HCT116 (cell line): ENCODE measurements at regions not wholly inside any gene's neighbourhood (a gene's known extent, or its start where the extent isn't known, plus 50 kb on each side); places are given as distances from the start of the nearest gene placed in this dataset.

ENCODE experiments used
- ATAC-seq: fragments of 200-7000 bp; cut with Tn5 transposase; 2 replicates; pipeline ENCODE4 v1.9.1; 2020; ENCODE audit warnings: mild to moderate bottlenecking, moderate library complexity
- BruUV-seq: library from RNA; stranded (reverse); fragments of 400-500 nt; replicated peaks from 2 replicates; lab custom pipeline; 2021; lab: Mats Ljungman, UMichigan
- CTCF ChIA-PET: fragments of 300-600 bp; sonication (Branson Sonifier 250); formaldehyde crosslinking; loops from one replicate; lab custom pipeline; 2021; ENCODE audit warnings: antibody characterized with exemption; lab: Charles Lee
- POLR2A ChIA-PET: fragments of 300-600, 350-600 bp; sonication (Branson Sonifier 250); formaldehyde crosslinking; loops from one replicate; lab custom pipeline; 2021; ENCODE audit warnings: antibody characterized with exemption; lab: Charles Lee
- RAD21 ChIA-PET, 2 experiments: fragments of 300-600 bp; sonication (Branson Sonifier 250); formaldehyde crosslinking; loops; one replicate each; lab custom pipeline; 2023; ENCODE audit warnings: low total read pairs in 2 of 2; ENCODE audit not compliant: uncharacterized antibody in 2 of 2, unreplicated experiment in 2 of 2, low non-redundant PET in 1 of 2; lab: Charles Lee
- DNase-seq: peaks from one replicate; pipeline ENCODE4 v3.0.0-alpha.2; 2010; ENCODE audit warnings: low read depth, low spot score
- H2AFZ ChIP-seq: fragments of 200-600 bp; shearing (Covaris generic), sonication (generic); 2 replicates; pipeline ENCODE4 v1.6.1; 2017; ENCODE audit warnings: low read depth, mixed run types, mixed read lengths, antibody characterized with exemption, low read length; ENCODE audit not compliant: poor library complexity, severe bottlenecking
- H3K27ac ChIP-seq: 2 replicates; pipeline ENCODE4 v1.5.1; 2012; ENCODE audit warnings: low read depth, low read length
- H3K27me3 ChIP-seq: fragments of 200-600 bp; sonication (generic); 2 replicates; pipeline ENCODE4 v1.6.1; 2016; ENCODE audit warnings: mixed run types, low read length, mixed read lengths; ENCODE audit not compliant: insufficient read depth
- H3K36me3 ChIP-seq, 2 experiments: fragments of 200-500 bp in 1 of 2; fragments of 200-600 bp in 1 of 2; sonication (Bioruptor generic) in 1 of 2; sonication (generic) in 1 of 2; 2 replicates each; pipeline versions ENCODE4 v1.5.1 to v1.6.1; 2014 to 2016; ENCODE audit warnings: low read length in 2 of 2, inconsistent platforms in 1 of 2, mixed read lengths in 1 of 2, mixed run types in 1 of 2; ENCODE audit not compliant: insufficient read depth in 2 of 2, control insufficient read depth in 1 of 2
- H3K4me1 ChIP-seq, 2 experiments: fragments of 200-600 bp in 1 of 2; sonication (generic) in 1 of 2; 2 replicates each; pipeline versions ENCODE4 v1.5.1 to v1.6.1; 2012 to 2017; ENCODE audit warnings: low read length in 2 of 2, inconsistent platforms in 1 of 2, mild to moderate bottlenecking in 1 of 2, mixed read lengths in 1 of 2, mixed run types in 1 of 2, moderate library complexity in 1 of 2; ENCODE audit not compliant: insufficient read depth in 2 of 2, control insufficient read depth in 1 of 2
- H3K4me2 ChIP-seq: fragments of 200-600 bp; sonication (generic); 2 replicates; pipeline ENCODE4 v1.6.1; 2017; ENCODE audit warnings: mixed run types, low read length, mixed read lengths
- H3K4me3 ChIP-seq, 2 experiments: fragments of 200-600 bp in 1 of 2; sonication (generic) in 1 of 2; replicated peaks in 1 of 2; 2 replicates each; pipeline ENCODE4 v1.5.1; 2011 to 2016; ENCODE audit warnings: low read length in 2 of 2, control low read depth in 1 of 2, low read depth in 1 of 2, mild to moderate bottlenecking in 1 of 2, mixed read lengths in 1 of 2, mixed run types in 1 of 2
- H3K79me2 ChIP-seq: fragments of 200-600 bp; sonication (generic); 2 replicates; pipeline ENCODE4 v1.6.1; 2017; ENCODE audit warnings: mild to moderate bottlenecking, mixed run types, low read length, moderate library complexity, mixed read lengths; ENCODE audit not compliant: insufficient read depth
- H3K9ac ChIP-seq: fragments of 200-600 bp; sonication (generic); 2 replicates; pipeline ENCODE4 v1.6.1; 2016; ENCODE audit warnings: low read length, mixed read lengths
- H3K9me2 ChIP-seq: fragments of 200-600 bp; sonication (generic), shearing (Covaris generic); 2 replicates; pipeline ENCODE4 v1.6.1; 2017; ENCODE audit warnings: mixed run types, mild to moderate bottlenecking, moderate library complexity; ENCODE audit not compliant: insufficient read depth
- H3K9me3 ChIP-seq, 2 experiments: fragments of 200-500 bp in 1 of 2; fragments of 200-600 bp in 1 of 2; sonication (Bioruptor generic) in 1 of 2; sonication (generic) in 1 of 2; 2 replicates each; pipeline ENCODE4 v1.6.1; 2014 to 2017; ENCODE audit warnings: low read length in 2 of 2, mixed read lengths in 2 of 2, inconsistent platforms in 1 of 2, low read depth in 1 of 2, mild to moderate bottlenecking in 1 of 2, mixed run types in 1 of 2, moderate library complexity in 1 of 2; ENCODE audit not compliant: control insufficient read depth in 1 of 2, insufficient read depth in 1 of 2
- H4K20me1 ChIP-seq: fragments of 200-600 bp; sonication (generic), shearing (Covaris generic); 2 replicates; pipeline ENCODE4 v1.6.1; 2017; ENCODE audit warnings: mixed run types, mild to moderate bottlenecking, moderate library complexity; ENCODE audit not compliant: insufficient read depth
- ATF3 ChIP-seq: IDR thresholded peaks from 2 replicates; pipeline ENCODE4 v1.6.1; 2012
- CEBPB ChIP-seq: IDR thresholded peaks from 2 replicates; pipeline ENCODE4 v1.6.1; 2012; ENCODE audit warnings: low read depth
- CTCF ChIP-seq, 3 experiments: fragments of 200-600 bp in 1 of 3; sonication (generic) in 1 of 3; IDR thresholded peaks in 2 of 3; conservative IDR thresholded peaks in 1 of 3; 2 replicates each; pipeline ENCODE4 v1.5.1; 2012 to 2017; ENCODE audit warnings: low read depth in 2 of 3, low read length in 2 of 3, antibody characterized with exemption in 1 of 3, borderline replicate concordance in 1 of 3, control low read depth in 1 of 3, mild to moderate bottlenecking in 1 of 3, mixed read lengths in 1 of 3, mixed run types in 1 of 3, moderate library complexity in 1 of 3; ENCODE audit not compliant: insufficient read depth in 1 of 3
- EGR1 ChIP-seq: IDR thresholded peaks from 2 replicates; pipeline ENCODE4 v1.6.1; 2012; ENCODE audit warnings: low read depth
- EZH2 ChIP-seq: fragments of 200-600 bp; sonication (generic); IDR thresholded peaks from 2 replicates; pipeline ENCODE4 v1.6.1; 2017; ENCODE audit warnings: antibody characterized with exemption, mixed run types
- EZH2phosphoT487 ChIP-seq: fragments of 200-600 bp; IDR thresholded peaks from 2 replicates; pipeline ENCODE4 v1.6.1; 2018; ENCODE audit warnings: antibody characterized with exemption, borderline replicate concordance
- FOSL1 ChIP-seq: IDR thresholded peaks from 2 replicates; pipeline ENCODE4 v1.6.1; 2012; ENCODE audit warnings: low read depth
- JUND ChIP-seq: IDR thresholded peaks from 2 replicates; pipeline ENCODE4 v1.6.1; 2012
- MAX ChIP-seq: IDR thresholded peaks from 2 replicates; pipeline ENCODE4 v1.6.1; 2012
- RAD21 ChIP-seq: IDR thresholded peaks from 2 replicates; pipeline ENCODE4 v1.6.1; 2012; ENCODE audit warnings: low read depth, mild to moderate bottlenecking
- REST ChIP-seq: IDR thresholded peaks from 2 replicates; pipeline ENCODE4 v1.6.1; 2012; ENCODE audit warnings: low read depth
- SIN3A ChIP-seq: IDR thresholded peaks from 2 replicates; pipeline ENCODE4 v1.6.1; 2012; ENCODE audit warnings: low read depth
- SRF ChIP-seq: IDR thresholded peaks from 2 replicates; pipeline ENCODE4 v1.6.1; 2012; ENCODE audit warnings: low read depth
- TCF7L2 ChIP-seq: IDR thresholded peaks from 2 replicates; pipeline ENCODE4 v1.7.0; 2011; ENCODE audit warnings: borderline replicate concordance, inconsistent platforms; ENCODE audit not compliant: insufficient read depth, insufficient read length; ENCODE audit errors: extremely low read depth
- YY1 ChIP-seq: IDR thresholded peaks from 2 replicates; pipeline ENCODE4 v1.6.1; 2011; ENCODE audit warnings: low read length, low read depth, moderate library complexity, mild to moderate bottlenecking; ENCODE audit not compliant: insufficient replicate concordance; ENCODE audit errors: extremely low read depth
- intact Hi-C: fragments of 100-400 bp; cut with micrococcal nuclease; formaldehyde crosslinking; loops from 2 replicates; pipeline ENCODE4 v1.10.0; 2022

- no peaks in the 10 kb centered on the region for H3K79me2 ChIP-seq
- CTCF ChIA-PET = no interaction called here
- intact Hi-C loops = no loop called here
These were observed 361.8 kb downstream of the ZEB2 start for GRCh38 chr2:144158096-144158495.

More at GRCh38 chr2:144158096-144158495, 361.8 kb downstream of the ZEB2 start:
- no TSS peak for BruUV-seq
- Histone ChIP-seq H3K4me3 (no peak overlapping the region), H4K20me1 (no peaks in the 10 kb centered on the region), H3K36me3 (no peaks in the 10 kb centered on the region), H3K9me3 (no peaks in the 10 kb centered on the region), H2AFZ (no peak overlapping the region), H3K4me1 (no peaks in the 10 kb centered on the region), H3K27me3 (no peaks in the 10 kb centered on the region), H3K4me2 (no peak overlapping the region), H3K9me2 (peaks cover 5% of the 10 kb centered on the region), H3K27ac (no peak overlapping the region), H3K9ac (no peak overlapping the region)
- DNase-seq = no peak
- POLR2A ChIA-PET = no interaction called here
- no peak for ATAC-seq
- TF ChIP-seq RAD21 (no peak), SIN3A (no peak), MAX (no peak), CTCF (IDR thresholded peaks at IDR 0.05 in 2 of 3, conservative IDR thresholded peaks at IDR 0.05 in 1 of 3; ENCODE audit: borderline replicate concordance in 1 of 3, insufficient read depth in 1 of 3, low read depth in 2 of 3, low read length in 2 of 3) (no peak), REST (no peak), JUND (no peak), YY1 (no peak), CEBPB (no peak), EGR1 (no peak), EZH2phosphoT487 (no peak), FOSL1 (no peak), SRF (no peak), TCF7L2 (no peak), ATF3 (no peak), EZH2 (no peak)
- RAD21 ChIA-PET = no interaction called here
